ENCODE measurements at regions not wholly inside any gene's neighbourhood (a gene's known extent, or its start where the extent isn't known, plus 50 kb on each side); places are given as distances from the start of the nearest gene placed in this dataset.

- Histone ChIP-seq H3K27me3 (ENCODE audit: control insufficient read depth in 2 of 2, insufficient read depth in 2 of 2, low read length in 2 of 2) (no peaks in the 10 kb centered on the region), H3K9ac (ENCODE audit: low read depth in 1 of 2, low read length in 2 of 2) (no peak overlapping the region), H3K4me1 (ENCODE audit: control insufficient read depth in 2 of 2, insufficient read depth in 2 of 2, low read length in 2 of 2) (no peaks in the 10 kb centered on the region), H3K36me3 (ENCODE audit: control insufficient read depth in 2 of 2, insufficient read depth in 2 of 2, low read length in 2 of 2) (no peaks in the 10 kb centered on the region), H3K27ac (ENCODE audit: low read depth in 2 of 2, low read length in 2 of 2) (no peak overlapping the region), H3K9me3 (ENCODE audit: control insufficient read depth in 2 of 2, low read length in 2 of 2) (no peaks in the 10 kb centered on the region), H3K4me3 (ENCODE audit: low read length in 2 of 2) (no peak overlapping the region)
These were observed 364.9 kb upstream of the CTNND2 start for GRCh38 chr5:12269164-12269563.

DNA sequence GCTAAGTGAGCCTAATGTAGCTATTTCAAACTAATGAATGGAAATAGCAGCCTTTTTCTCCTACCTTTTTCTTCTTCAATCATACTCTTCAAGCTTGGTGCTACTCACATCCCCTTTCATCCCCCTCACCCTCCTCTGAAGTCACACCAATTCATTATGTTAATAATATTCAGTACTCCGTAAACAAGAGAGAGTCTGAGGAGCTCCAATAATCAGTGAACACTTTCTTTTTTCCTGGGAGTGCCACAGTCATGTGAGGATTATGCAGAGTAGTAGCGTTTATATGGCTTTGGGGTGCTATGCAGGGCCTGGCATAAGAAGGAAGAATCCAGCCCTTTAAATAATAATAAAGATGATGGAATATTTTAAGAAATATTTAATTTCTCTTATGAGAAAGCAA lies 354.3 kb upstream of the CTNND2 start:
- H3K9me3 ChIP-seq (ENCODE audit: control insufficient read depth in 2 of 2, low read length in 2 of 2), result no peaks in the 10 kb centered on the region
- H3K27ac ChIP-seq (ENCODE audit: low read depth in 2 of 2, low read length in 2 of 2), result no peak overlapping the region
- no peak overlapping the region for H3K9ac ChIP-seq (ENCODE audit: low read depth in 1 of 2, low read length in 2 of 2)
- H3K4me1 ChIP-seq (ENCODE audit: control insufficient read depth in 2 of 2, insufficient read depth in 2 of 2, low read length in 2 of 2), result no peaks in the 10 kb centered on the region
- H3K4me3 ChIP-seq (ENCODE audit: low read length in 2 of 2), result no peak overlapping the region
- no peaks in the 10 kb centered on the region for H3K36me3 ChIP-seq (ENCODE audit: control insufficient read depth in 2 of 2, insufficient read depth in 2 of 2, low read length in 2 of 2)
- no peaks in the 10 kb centered on the region for H3K27me3 ChIP-seq (ENCODE audit: control insufficient read depth in 2 of 2, insufficient read depth in 2 of 2, low read length in 2 of 2)

DNA sequence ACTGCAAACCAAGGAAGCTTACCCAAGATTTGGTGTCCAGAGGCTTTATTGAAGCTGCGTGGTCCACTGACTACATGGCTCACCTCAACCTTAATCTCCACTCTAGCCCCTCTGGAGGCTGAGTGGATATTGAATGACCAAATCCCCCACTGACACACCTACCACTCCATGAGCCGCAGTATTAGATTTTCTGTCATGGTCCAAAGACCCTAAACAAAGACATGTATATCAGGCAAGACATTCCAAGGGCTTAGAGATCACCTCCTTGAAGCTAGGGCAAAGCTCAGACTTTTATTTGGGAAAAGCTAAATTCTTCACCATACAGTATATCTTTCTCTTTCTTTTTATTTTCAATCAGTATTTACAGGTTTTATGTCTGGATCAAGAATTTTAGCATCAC lies 346.2 kb upstream of the CTNND2 start:
- Histone ChIP-seq H3K4me3 (ENCODE audit: low read length in 2 of 2) (no peak overlapping the region), H3K9me3 (ENCODE audit: control insufficient read depth in 2 of 2, low read length in 2 of 2) (no peaks in the 10 kb centered on the region)

GRCh38 chr5:12248831-12249230 lies 344.6 kb upstream of the CTNND2 start:
- Histone ChIP-seq H3K4me3 (ENCODE audit: low read length in 2 of 2) (no peak overlapping the region), H3K9ac (ENCODE audit: low read depth in 1 of 2, low read length in 2 of 2) (no peak overlapping the region), H3K9me3 (ENCODE audit: control insufficient read depth in 2 of 2, low read length in 2 of 2) (no peaks in the 10 kb centered on the region), H3K4me1 (ENCODE audit: control insufficient read depth in 2 of 2, insufficient read depth in 2 of 2, low read length in 2 of 2) (no peaks in the 10 kb centered on the region), H3K36me3 (ENCODE audit: control insufficient read depth in 2 of 2, insufficient read depth in 2 of 2, low read length in 2 of 2) (no peaks in the 10 kb centered on the region), H3K27me3 (ENCODE audit: control insufficient read depth in 2 of 2, insufficient read depth in 2 of 2, low read length in 2 of 2) (no peaks in the 10 kb centered on the region), H3K27ac (ENCODE audit: low read depth in 2 of 2, low read length in 2 of 2) (no peak overlapping the region)

More for the DNA sequence above, 346.2 kb upstream of the CTNND2 start:
- no peaks in the 10 kb centered on the region for H3K4me1 ChIP-seq (ENCODE audit: control insufficient read depth in 2 of 2, insufficient read depth in 2 of 2, low read length in 2 of 2)
- no peak overlapping the region for H3K9ac ChIP-seq (ENCODE audit: low read depth in 1 of 2, low read length in 2 of 2)
- no peaks in the 10 kb centered on the region for H3K36me3 ChIP-seq (ENCODE audit: control insufficient read depth in 2 of 2, insufficient read depth in 2 of 2, low read length in 2 of 2)
- no peak overlapping the region for H3K27ac ChIP-seq (ENCODE audit: low read depth in 2 of 2, low read length in 2 of 2)
- H3K27me3 ChIP-seq (ENCODE audit: control insufficient read depth in 2 of 2, insufficient read depth in 2 of 2, low read length in 2 of 2), result no peaks in the 10 kb centered on the region

- no peaks in the 10 kb centered on the region for H3K27me3 ChIP-seq (ENCODE audit: control insufficient read depth in 2 of 2, insufficient read depth in 2 of 2, low read length in 2 of 2)
- no peak overlapping the region for H3K9ac ChIP-seq (ENCODE audit: low read depth in 1 of 2, low read length in 2 of 2)
- no peaks in the 10 kb centered on the region for H3K9me3 ChIP-seq (ENCODE audit: control insufficient read depth in 2 of 2, low read length in 2 of 2)
- H3K4me1 ChIP-seq (ENCODE audit: control insufficient read depth in 2 of 2, insufficient read depth in 2 of 2, low read length in 2 of 2), result no peaks in the 10 kb centered on the region
- no peak overlapping the region for H3K27ac ChIP-seq (ENCODE audit: low read depth in 2 of 2, low read length in 2 of 2)
- H3K36me3 ChIP-seq (ENCODE audit: control insufficient read depth in 2 of 2, insufficient read depth in 2 of 2, low read length in 2 of 2), result no peaks in the 10 kb centered on the region
- no peak overlapping the region for H3K4me3 ChIP-seq (ENCODE audit: low read length in 2 of 2)
These were observed 341.8 kb upstream of the CTNND2 start for GRCh38 chr5:12246036-12246435.

GRCh38 chr5:12245429-12245828 lies 341.2 kb upstream of the CTNND2 start:
- Histone ChIP-seq H3K27ac (ENCODE audit: low read depth in 2 of 2, low read length in 2 of 2) (no peak overlapping the region), H3K9me3 (ENCODE audit: control insufficient read depth in 2 of 2, low read length in 2 of 2) (no peaks in the 10 kb centered on the region), H3K36me3 (ENCODE audit: control insufficient read depth in 2 of 2, insufficient read depth in 2 of 2, low read length in 2 of 2) (no peaks in the 10 kb centered on the region), H3K9ac (ENCODE audit: low read depth in 1 of 2, low read length in 2 of 2) (no peak overlapping the region), H3K4me1 (ENCODE audit: control insufficient read depth in 2 of 2, insufficient read depth in 2 of 2, low read length in 2 of 2) (no peaks in the 10 kb centered on the region), H3K27me3 (ENCODE audit: control insufficient read depth in 2 of 2, insufficient read depth in 2 of 2, low read length in 2 of 2) (no peaks in the 10 kb centered on the region), H3K4me3 (ENCODE audit: low read length in 2 of 2) (no peak overlapping the region)

DNA sequence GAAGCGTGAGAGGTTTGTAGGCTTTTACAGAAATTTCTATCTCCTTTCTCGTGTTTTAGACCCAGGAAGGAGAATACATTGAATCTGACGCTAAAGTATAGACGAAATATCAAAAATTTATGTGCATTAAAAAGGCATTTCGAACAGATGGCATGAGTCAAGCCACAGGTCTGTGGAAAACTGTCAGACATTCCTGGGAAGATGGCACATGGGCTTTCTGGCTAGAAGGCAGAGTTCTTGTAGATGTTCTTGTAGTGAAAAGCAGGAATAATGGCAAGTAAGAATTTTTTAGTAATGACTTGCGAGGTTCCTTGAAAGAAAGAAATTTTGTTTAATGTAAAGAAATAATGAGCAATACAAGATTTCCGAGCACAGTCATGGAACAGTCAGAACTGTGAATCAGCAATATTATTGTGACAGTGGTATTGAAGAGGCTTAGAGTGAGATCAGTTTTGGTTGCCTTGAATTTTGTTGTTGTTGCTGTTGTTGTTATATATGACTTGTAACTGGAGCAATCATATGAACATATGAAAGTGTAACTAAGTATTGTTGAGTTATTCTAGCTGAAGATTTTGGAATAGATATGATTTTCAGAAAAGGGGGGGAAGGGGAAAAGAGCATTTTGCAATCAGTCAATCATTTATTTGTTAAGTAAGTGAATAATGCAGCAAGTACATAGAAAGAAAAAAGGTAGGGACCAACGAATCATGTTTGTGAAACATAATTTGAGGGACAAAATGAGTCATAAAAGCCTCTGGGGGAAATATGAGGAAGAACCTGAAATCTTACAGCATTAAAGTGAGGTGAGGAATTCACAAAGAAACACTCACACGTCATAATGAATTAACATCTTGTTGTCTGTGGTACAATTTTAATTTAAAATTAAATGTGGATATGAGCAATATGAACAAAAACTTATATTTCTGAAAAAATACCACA lies 339.0 kb upstream of the CTNND2 start:
- H3K9ac ChIP-seq (ENCODE audit: low read depth in 1 of 2, low read length in 2 of 2), result no peak overlapping the region
- H3K9me3 ChIP-seq (ENCODE audit: control insufficient read depth in 2 of 2, low read length in 2 of 2), result no peaks in the 10 kb centered on the region
- H3K27ac ChIP-seq (ENCODE audit: low read depth in 2 of 2, low read length in 2 of 2), result no peak overlapping the region
- no peaks in the 10 kb centered on the region for H3K27me3 ChIP-seq (ENCODE audit: control insufficient read depth in 2 of 2, insufficient read depth in 2 of 2, low read length in 2 of 2)
- H3K36me3 ChIP-seq (ENCODE audit: control insufficient read depth in 2 of 2, insufficient read depth in 2 of 2, low read length in 2 of 2), result no peaks in the 10 kb centered on the region
- H3K4me1 ChIP-seq (ENCODE audit: control insufficient read depth in 2 of 2, insufficient read depth in 2 of 2, low read length in 2 of 2), result no peaks in the 10 kb centered on the region
- no peak overlapping the region for H3K4me3 ChIP-seq (ENCODE audit: low read length in 2 of 2)

DNA sequence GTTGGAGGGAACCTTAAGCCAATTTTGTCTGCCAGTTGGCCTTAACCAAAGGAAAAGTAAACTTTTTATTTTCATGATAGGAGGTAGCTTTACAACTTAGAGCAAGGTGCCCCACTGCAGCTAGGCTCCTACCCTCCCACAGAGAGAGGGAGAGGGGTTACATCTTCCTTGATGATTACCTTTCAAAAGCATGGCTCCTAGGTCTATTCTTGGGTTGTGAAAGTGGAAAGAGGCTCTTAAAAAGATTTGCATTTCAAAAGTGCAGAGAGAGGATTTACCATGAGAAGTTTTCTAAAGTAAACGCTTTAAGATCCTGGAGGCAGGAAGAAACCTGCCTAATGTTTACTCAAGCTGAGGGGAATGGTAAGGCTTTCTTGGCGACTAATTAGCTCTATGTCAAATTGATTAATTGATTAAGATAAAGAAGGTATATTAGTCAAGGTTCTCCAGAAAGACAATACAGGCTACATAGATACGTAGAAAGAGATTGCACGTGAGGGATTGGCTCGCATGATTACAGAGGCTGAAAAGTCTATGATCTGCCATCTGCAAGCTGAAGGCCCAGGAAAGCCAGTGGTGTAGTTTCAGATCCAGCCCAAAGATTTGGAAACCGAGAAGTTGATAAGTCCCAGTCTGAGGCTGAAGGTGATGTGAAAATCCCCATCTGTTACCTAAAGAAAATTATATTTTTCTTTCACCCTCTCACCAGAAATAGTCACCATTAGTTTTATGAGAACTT lies 333.8 kb upstream of the CTNND2 start:
- no peaks in the 10 kb centered on the region for H3K4me1 ChIP-seq (ENCODE audit: control insufficient read depth in 2 of 2, insufficient read depth in 2 of 2, low read length in 2 of 2)
- H3K9ac ChIP-seq (ENCODE audit: low read depth in 1 of 2, low read length in 2 of 2), result no peak overlapping the region
- no peak overlapping the region for H3K4me3 ChIP-seq (ENCODE audit: low read length in 2 of 2)
- H3K9me3 ChIP-seq (ENCODE audit: control insufficient read depth in 2 of 2, low read length in 2 of 2), result no peaks in the 10 kb centered on the region
- H3K27me3 ChIP-seq (ENCODE audit: control insufficient read depth in 2 of 2, insufficient read depth in 2 of 2, low read length in 2 of 2), result no peaks in the 10 kb centered on the region
- H3K36me3 ChIP-seq (ENCODE audit: control insufficient read depth in 2 of 2, insufficient read depth in 2 of 2, low read length in 2 of 2), result no peaks in the 10 kb centered on the region
- no peak overlapping the region for H3K27ac ChIP-seq (ENCODE audit: low read depth in 2 of 2, low read length in 2 of 2)

DNA sequence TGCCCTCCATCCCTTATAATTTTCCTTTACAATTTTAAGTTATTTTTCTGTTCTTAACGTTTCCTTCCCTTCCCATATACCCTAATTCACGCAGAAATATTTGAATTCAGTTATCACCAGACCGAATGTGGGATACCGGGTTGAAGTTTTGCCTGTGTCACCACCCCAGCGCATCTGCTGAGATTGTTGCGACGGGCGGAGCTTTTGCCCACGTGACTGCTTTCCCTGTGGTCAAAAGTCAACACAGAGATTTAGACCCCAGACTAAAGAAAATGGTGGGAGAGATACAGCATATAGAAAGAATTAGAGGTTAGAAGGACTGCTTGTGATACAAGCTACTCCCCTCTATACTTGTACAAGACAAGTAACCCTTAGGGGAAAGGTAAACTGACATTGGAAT lies 326.4 kb upstream of the CTNND2 start:
- H3K36me3 ChIP-seq (ENCODE audit: control insufficient read depth in 2 of 2, insufficient read depth in 2 of 2, low read length in 2 of 2), result no peaks in the 10 kb centered on the region
- no peaks in the 10 kb centered on the region for H3K27me3 ChIP-seq (ENCODE audit: control insufficient read depth in 2 of 2, insufficient read depth in 2 of 2, low read length in 2 of 2)
- no peaks in the 10 kb centered on the region for H3K9me3 ChIP-seq (ENCODE audit: control insufficient read depth in 2 of 2, low read length in 2 of 2)
- H3K9ac ChIP-seq (ENCODE audit: low read depth in 1 of 2, low read length in 2 of 2), result no peak overlapping the region
- no peaks in the 10 kb centered on the region for H3K4me1 ChIP-seq (ENCODE audit: control insufficient read depth in 2 of 2, insufficient read depth in 2 of 2, low read length in 2 of 2)
- no peak overlapping the region for H3K4me3 ChIP-seq (ENCODE audit: low read length in 2 of 2)
- H3K27ac ChIP-seq (ENCODE audit: low read depth in 2 of 2, low read length in 2 of 2), result no peak overlapping the region

DNA sequence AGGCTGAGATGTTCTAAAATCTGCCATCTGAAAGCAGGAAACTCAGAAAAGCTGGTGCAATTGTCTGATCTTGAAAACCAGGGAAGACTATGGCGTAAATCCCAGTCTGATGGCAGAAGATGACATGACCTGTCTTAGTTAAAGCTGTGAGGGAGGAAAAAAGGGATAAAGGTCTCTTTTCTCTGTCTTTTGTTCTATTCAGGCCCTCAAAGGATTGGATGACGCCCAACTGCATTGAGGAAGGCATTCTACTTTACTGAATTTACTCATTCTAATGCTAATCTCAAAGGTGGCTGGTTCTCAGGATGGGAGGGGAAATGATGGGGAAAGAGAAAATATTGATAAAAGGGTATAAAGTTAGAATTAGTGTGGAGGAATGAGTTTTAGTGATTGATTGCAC lies 312.8 kb upstream of the CTNND2 start:
- peaks cover 0 to 2% of the 10 kb centered on the region in 2 donors for H3K9me3 ChIP-seq (ENCODE audit: control insufficient read depth in 2 of 2, low read length in 2 of 2)
- no peak overlapping the region for H3K27ac ChIP-seq (ENCODE audit: low read depth in 2 of 2, low read length in 2 of 2)
- H3K36me3 ChIP-seq (ENCODE audit: control insufficient read depth in 2 of 2, insufficient read depth in 2 of 2, low read length in 2 of 2), result no peaks in the 10 kb centered on the region
- no peak overlapping the region for H3K9ac ChIP-seq (ENCODE audit: low read depth in 1 of 2, low read length in 2 of 2)
- no peak overlapping the region for H3K4me3 ChIP-seq (ENCODE audit: low read length in 2 of 2)
- no peaks in the 10 kb centered on the region for H3K4me1 ChIP-seq (ENCODE audit: control insufficient read depth in 2 of 2, insufficient read depth in 2 of 2, low read length in 2 of 2)
- H3K27me3 ChIP-seq (ENCODE audit: control insufficient read depth in 2 of 2, insufficient read depth in 2 of 2, low read length in 2 of 2), result no peaks in the 10 kb centered on the region

Measured in mucosa of rectum (tissue), 2 donors.